Mucosa of descending colon (tissue), 3 donors: ENCODE measurements at regions not wholly inside any gene's neighbourhood (a gene's known extent, or its start where the extent isn't known, plus 50 kb on each side); places are given as distances from the start of the nearest gene placed in this dataset.

ENCODE experiments used
- ATAC-seq: fragments of 200-7000 bp; cut with Tn5 transposase; one replicate; pipeline ENCODE4 v1.9.1; 2020; ENCODE audit warnings: mild to moderate bottlenecking, moderate library complexity
- DNase-seq, 3 donors: peaks; one replicate each; pipeline ENCODE4 v3.0.0-alpha.2; 2020
- H3K36me3 ChIP-seq: fragments of 200-600 bp; one replicate; pipeline ENCODE4 v1.8.0; 2021; ENCODE audit warnings: low read depth, mild to moderate bottlenecking
- H3K4me1 ChIP-seq: fragments of 200-600 bp; one replicate; pipeline ENCODE4 v1.8.0; 2021; ENCODE audit warnings: low read depth, mild to moderate bottlenecking
- H3K4me3 ChIP-seq: fragments of 200-600 bp; one replicate; pipeline ENCODE4 v1.8.0; 2021; ENCODE audit warnings: mild to moderate bottlenecking
- H3K9me3 ChIP-seq: fragments of 200-600 bp; one replicate; pipeline ENCODE4 v1.8.0; 2021; ENCODE audit warnings: mild to moderate bottlenecking
- CTCF ChIP-seq: fragments of 200-600 bp; IDR thresholded peaks from one replicate; pipeline ENCODE4 v1.8.0; 2022; ENCODE audit warnings: antibody characterized with exemption, mild to moderate bottlenecking
- intact Hi-C, 2 donors: fragments of 100-400 bp; cut with DNase I in 1 of 2; cut with micrococcal nuclease in 1 of 2; formaldehyde crosslinking; loops; one replicate each; pipeline versions ENCODE4 v1.11.0 to v1.11.1; 2022; cut with DNase I, micrococcal nuclease
- donor health status: DM: no; HTN: no; CAD: no; lungs with moderate emphysema.
- donor health status: DM: no; HTN: no; CAD: no.
- donor health status: DM: no; HTN: yes; CAD: no.

DNA sequence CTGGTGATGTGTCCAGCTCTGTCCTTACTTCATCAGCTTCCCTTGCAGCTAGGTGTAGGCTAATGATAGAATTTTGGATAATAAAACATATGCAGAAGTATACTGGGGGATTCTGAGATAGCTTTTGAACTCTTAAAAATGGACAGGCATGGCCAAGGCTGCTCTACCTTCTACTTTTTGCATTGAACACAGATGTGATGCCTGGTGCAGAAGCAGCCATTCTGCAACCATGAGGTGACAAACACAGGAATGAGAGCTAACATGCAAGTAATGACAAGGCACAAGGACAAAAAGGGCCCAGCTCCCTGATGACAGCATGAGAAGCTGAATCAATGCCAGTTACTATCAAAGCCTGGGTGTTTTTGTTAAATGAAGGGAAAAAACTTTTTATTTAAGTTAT, 686.5 kb upstream of the AUTS2 start:
- no peak for ATAC-seq
- H3K9me3 ChIP-seq: peaks cover 67% of the 10 kb centered on the region
- no peak overlapping the region for H3K4me3 ChIP-seq
- DNase-seq: no peak
- intact Hi-C loops: no loop called here
- H3K36me3 ChIP-seq: no peaks in the 10 kb centered on the region
- no peak for TF ChIP-seq CTCF
- no peaks in the 10 kb centered on the region for H3K4me1 ChIP-seq

DNA sequence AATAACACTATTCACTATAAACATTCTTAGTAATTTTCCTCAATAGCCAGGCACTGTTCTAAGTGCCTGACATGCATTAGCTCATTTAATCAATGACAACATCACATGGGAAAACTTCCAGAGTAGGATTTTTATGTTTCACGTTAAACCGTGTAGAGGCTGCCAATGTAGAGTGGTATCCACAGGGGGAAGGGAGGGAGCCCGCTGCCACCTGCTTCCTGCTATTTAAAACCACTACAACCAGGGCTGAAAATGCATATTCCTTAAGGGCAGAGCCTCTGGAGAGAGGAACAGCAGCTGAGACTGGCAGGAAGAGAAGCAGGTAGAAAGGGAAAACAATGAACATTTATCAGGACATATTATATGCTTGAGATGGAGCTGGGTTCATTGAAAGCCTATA, 684.3 kb upstream of the AUTS2 start:
- Histone ChIP-seq H3K36me3 (no peaks in the 10 kb centered on the region), H3K4me1 (no peaks in the 10 kb centered on the region), H3K9me3 (peaks cover 81% of the 10 kb centered on the region), H3K4me3 (no peak overlapping the region)
- ATAC-seq (no peak), DNase-seq (no peak)
- TF ChIP-seq CTCF: no peak
- intact Hi-C loops: no loop called here

GRCh38 chr7:68917041-68917651, 681.1 kb upstream of the AUTS2 start:
- peaks cover 76% of the 10 kb centered on the region for H3K9me3 ChIP-seq
- intact Hi-C loops: no loop called here
- no peaks in the 10 kb centered on the region for H3K36me3 ChIP-seq
- ATAC-seq (no peak), DNase-seq (no peak)
- no peak overlapping the region for H3K4me3 ChIP-seq
- no peak for TF ChIP-seq CTCF
- no peaks in the 10 kb centered on the region for H3K4me1 ChIP-seq

GRCh38 chr7:68918621-68919020, 679.7 kb upstream of the AUTS2 start:
- Histone ChIP-seq H3K36me3 (no peaks in the 10 kb centered on the region), H3K4me1 (no peaks in the 10 kb centered on the region), H3K4me3 (no peak overlapping the region), H3K9me3 (peaks cover 77% of the 10 kb centered on the region)
- intact Hi-C loops: no loop called here
- ATAC-seq (no peak), DNase-seq (no peak)
- TF ChIP-seq CTCF: no peak

- DNase-seq (no peak), ATAC-seq (no peak)
- Histone ChIP-seq H3K4me3 (no peak overlapping the region), H3K4me1 (no peaks in the 10 kb centered on the region), H3K36me3 (no peaks in the 10 kb centered on the region), H3K9me3 (peaks cover 65% of the 10 kb centered on the region)
- TF ChIP-seq CTCF: no peak
- intact Hi-C loops: no loop called here
These were observed 675.4 kb upstream of the AUTS2 start for GRCh38 chr7:68922850-68923249.

- no peaks in the 10 kb centered on the region for H3K36me3 ChIP-seq
- no peak for TF ChIP-seq CTCF
- DNase-seq: no peak
- no peak overlapping the region for H3K4me3 ChIP-seq
- no peak for ATAC-seq
- intact Hi-C loops: no loop called here
- peaks cover 65% of the 10 kb centered on the region for H3K9me3 ChIP-seq
- no peaks in the 10 kb centered on the region for H3K4me1 ChIP-seq
These were observed 673.0 kb upstream of the AUTS2 start for GRCh38 chr7:68925241-68925640.
